PC-9 (cell line): ENCODE measurements at regions not wholly inside any gene's neighbourhood (a gene's known extent, or its start where the extent isn't known, plus 50 kb on each side); places are given as distances from the start of the nearest gene placed in this dataset.

Source experiments
- BruUV-seq: library from RNA; stranded (reverse); fragments of 400-500 nt; replicated peaks from 2 replicates; lab custom pipeline; 2021; lab: Mats Ljungman, UMichigan
- CTCF ChIA-PET: fragments of 300-600 bp; sonication (Branson Sonifier 250); formaldehyde crosslinking; loops from one replicate; lab custom pipeline; 2022; ENCODE audit warnings: antibody characterized with exemption; lab: Charles Lee
- POLR2A ChIA-PET: fragments of 300-600 bp; sonication (Branson Sonifier 250); formaldehyde crosslinking; loops from one replicate; lab custom pipeline; 2022; ENCODE audit warnings: antibody characterized with exemption; ENCODE audit not compliant: unreplicated experiment; lab: Charles Lee
- DNase-seq, 2 experiments: peaks; one replicate each; pipeline versions ENCODE4 v3.0.0 to v3.0.0-alpha.2; 2015 to 2022; ENCODE audit warnings: mixed read lengths in 1 of 2
- H2AFZ ChIP-seq: fragments of 200-600 bp; sonication (generic); 2 replicates; pipeline ENCODE4 v1.8.1; 2017; ENCODE audit warnings: antibody characterized with exemption
- H3F3A ChIP-seq: fragments of 200-600 bp; sonication (generic); 2 replicates; pipeline ENCODE4 v1.8.1; 2017; ENCODE audit warnings: antibody characterized with exemption, mild to moderate bottlenecking, low read depth; ENCODE audit not compliant: insufficient read depth
- H3K27ac ChIP-seq: fragments of 200-600 bp; sonication (generic); 2 replicates; pipeline ENCODE4 v1.6.1; 2016; ENCODE audit warnings: mixed run types
- H3K27me3 ChIP-seq: fragments of 200-600 bp; sonication (generic); 2 replicates; pipeline ENCODE4 v1.6.1; 2016; ENCODE audit warnings: low read depth, mixed run types; ENCODE audit not compliant: insufficient read depth
- H3K36me3 ChIP-seq: fragments of 200-600 bp; sonication (generic); 2 replicates; pipeline ENCODE4 v1.6.1; 2016; ENCODE audit warnings: low read depth, mixed run types
- H3K4me1 ChIP-seq: fragments of 200-600 bp; sonication (generic); replicated peaks from 2 replicates; pipeline ENCODE4 v1.6.1; 2016; ENCODE audit warnings: mixed run types; ENCODE audit not compliant: insufficient read depth
- H3K4me2 ChIP-seq: fragments of 200-600 bp; sonication (generic); 2 replicates; pipeline ENCODE4 v1.6.1; 2017; ENCODE audit warnings: mixed run types
- H3K4me3 ChIP-seq: fragments of 200-600 bp; sonication (generic); 2 replicates; pipeline ENCODE4 v1.6.1; 2016; ENCODE audit warnings: mixed run types
- H3K79me2 ChIP-seq: fragments of 200-600 bp; sonication (generic); 2 replicates; pipeline ENCODE4 v1.6.1; 2017; ENCODE audit warnings: low read depth, mixed run types
- H3K9me2 ChIP-seq: fragments of 200-600 bp; sonication (generic); 2 replicates; pipeline ENCODE4 v1.8.1; 2017; ENCODE audit warnings: mild to moderate bottlenecking; ENCODE audit not compliant: insufficient read depth
- H3K9me3 ChIP-seq: fragments of 200-600 bp; sonication (generic); 2 replicates; pipeline ENCODE4 v1.8.1; 2016; ENCODE audit warnings: low read depth; ENCODE audit not compliant: insufficient read depth
- H4K20me1 ChIP-seq: fragments of 200-600 bp; sonication (generic); 2 replicates; pipeline ENCODE4 v1.8.1; 2017; ENCODE audit not compliant: insufficient read depth
- EZH2 ChIP-seq: fragments of 200-600 bp; sonication (generic); IDR thresholded peaks from 2 replicates; pipeline ENCODE4 v1.8.0; 2017; ENCODE audit warnings: antibody characterized with exemption, low read depth
- intact Hi-C: fragments of 100-400 bp; cut with micrococcal nuclease; formaldehyde crosslinking; loops from one replicate; pipeline ENCODE4 v1.10.0; 2022; ENCODE audit not compliant: unreplicated experiment
- TF ChIP-seq, protein P1 (sequence below): fragments of 200-600 bp; sonication (generic); conservative IDR thresholded peaks from 2 replicates; pipeline ENCODE4 v1.6.1; 2017; ENCODE audit warnings: mixed run types, antibody characterized with exemption, mild to moderate bottlenecking, moderate library complexity

DNA sequence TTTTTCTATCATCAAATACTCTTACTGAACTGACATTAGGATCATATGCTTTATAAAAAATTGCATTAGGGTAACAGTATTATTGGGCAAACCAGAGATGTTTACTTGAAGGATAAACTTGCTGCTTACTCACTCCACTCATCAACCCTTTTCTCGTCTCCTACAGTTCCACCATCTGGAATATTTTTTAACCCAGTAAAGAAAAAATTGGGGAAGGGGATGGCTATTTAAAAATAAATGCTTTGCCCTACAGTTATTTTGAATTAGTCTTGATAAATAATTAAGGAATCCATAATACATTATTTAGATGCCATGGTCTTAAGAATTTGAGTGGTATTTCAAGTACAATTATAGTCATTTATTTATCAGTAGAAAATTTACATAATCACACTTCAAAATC lies 225.8 kb downstream of the MEF2C start:
- H3F3A ChIP-seq = peaks cover 5% of the 10 kb centered on the region
- intact Hi-C loops = no loop called here
- no peaks in the 10 kb centered on the region for H4K20me1 ChIP-seq
- no peaks in the 10 kb centered on the region for H3K36me3 ChIP-seq
- POLR2A ChIA-PET = no interaction called here
- peaks cover 9% of the 10 kb centered on the region for H3K4me1 ChIP-seq
- TF ChIP-seq, protein P1, sequence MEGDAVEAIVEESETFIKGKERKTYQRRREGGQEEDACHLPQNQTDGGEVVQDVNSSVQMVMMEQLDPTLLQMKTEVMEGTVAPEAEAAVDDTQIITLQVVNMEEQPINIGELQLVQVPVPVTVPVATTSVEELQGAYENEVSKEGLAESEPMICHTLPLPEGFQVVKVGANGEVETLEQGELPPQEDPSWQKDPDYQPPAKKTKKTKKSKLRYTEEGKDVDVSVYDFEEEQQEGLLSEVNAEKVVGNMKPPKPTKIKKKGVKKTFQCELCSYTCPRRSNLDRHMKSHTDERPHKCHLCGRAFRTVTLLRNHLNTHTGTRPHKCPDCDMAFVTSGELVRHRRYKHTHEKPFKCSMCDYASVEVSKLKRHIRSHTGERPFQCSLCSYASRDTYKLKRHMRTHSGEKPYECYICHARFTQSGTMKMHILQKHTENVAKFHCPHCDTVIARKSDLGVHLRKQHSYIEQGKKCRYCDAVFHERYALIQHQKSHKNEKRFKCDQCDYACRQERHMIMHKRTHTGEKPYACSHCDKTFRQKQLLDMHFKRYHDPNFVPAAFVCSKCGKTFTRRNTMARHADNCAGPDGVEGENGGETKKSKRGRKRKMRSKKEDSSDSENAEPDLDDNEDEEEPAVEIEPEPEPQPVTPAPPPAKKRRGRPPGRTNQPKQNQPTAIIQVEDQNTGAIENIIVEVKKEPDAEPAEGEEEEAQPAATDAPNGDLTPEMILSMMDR = no peak
- no peak for TF ChIP-seq EZH2
- H2AFZ ChIP-seq = no peak overlapping the region
- H3K27ac ChIP-seq = no peak overlapping the region
- no peak overlapping the region for H3K4me3 ChIP-seq
- no peak for DNase-seq
- H3K9me3 ChIP-seq = no peaks in the 10 kb centered on the region; the same call in 1 of the 2 replicates
- CTCF ChIA-PET = no interaction called here
- no peaks in the 10 kb centered on the region for H3K27me3 ChIP-seq
- no TSS peak for BruUV-seq
- no peaks in the 10 kb centered on the region for H3K9me2 ChIP-seq
- H3K4me2 ChIP-seq = no peak overlapping the region
- no peaks in the 10 kb centered on the region for H3K79me2 ChIP-seq

- TF ChIP-seq, protein P1 = no peak
- TF ChIP-seq EZH2 = no peak
Measured at GRCh38 chr5:88656221-88656950, 226.6 kb downstream of the MEF2C start.

DNA sequence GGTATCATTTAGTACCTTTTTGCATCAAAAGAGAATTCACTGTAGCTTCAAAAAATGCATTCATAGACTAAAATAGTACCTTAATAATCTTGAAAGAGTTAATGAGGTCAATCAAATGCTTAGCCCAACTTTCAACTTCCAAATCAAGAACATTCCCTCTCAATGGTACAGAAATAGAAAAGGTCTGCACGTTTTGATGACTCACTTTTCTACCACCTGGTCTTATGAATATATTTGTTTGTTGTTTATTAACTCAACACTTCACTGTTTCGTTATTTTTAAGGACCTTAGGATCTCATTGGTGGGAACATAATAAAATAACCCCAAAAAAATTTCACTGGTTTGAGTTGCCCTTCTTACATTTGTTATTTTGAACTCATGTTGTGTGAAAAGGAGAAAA lies 229.5 kb downstream of the MEF2C start:
- H3K36me3 ChIP-seq = no peaks in the 10 kb centered on the region
- TF ChIP-seq, protein P1 = no peak
- TF ChIP-seq EZH2 = no peak
- CTCF ChIA-PET = no interaction called here
- no peaks in the 10 kb centered on the region for H3K9me2 ChIP-seq
- intact Hi-C loops = no loop called here
- no peaks in the 10 kb centered on the region; the same call in 1 of the 2 replicates for H3K9me3 ChIP-seq
- no peaks in the 10 kb centered on the region; the same call in 1 of the 2 replicates for H3F3A ChIP-seq
- H3K4me1 ChIP-seq = no peaks in the 10 kb centered on the region
- H3K27me3 ChIP-seq = no peaks in the 10 kb centered on the region
- no peak overlapping the region for H3K4me3 ChIP-seq
- H4K20me1 ChIP-seq = no peaks in the 10 kb centered on the region
- no peak for DNase-seq
- H3K27ac ChIP-seq = no peak overlapping the region
- POLR2A ChIA-PET = no interaction called here
- H3K4me2 ChIP-seq = no peak overlapping the region
- no peaks in the 10 kb centered on the region for H3K79me2 ChIP-seq
- no peak overlapping the region for H2AFZ ChIP-seq
- BruUV-seq = no TSS peak

More at GRCh38 chr5:88656221-88656950, 226.6 kb downstream of the MEF2C start:
- H3K9me2 ChIP-seq = no peaks in the 10 kb centered on the region
- no peaks in the 10 kb centered on the region; the same call in none of the 2 replicates for H3F3A ChIP-seq
- CTCF ChIA-PET = no interaction called here
- H3K4me3 ChIP-seq = no peak overlapping the region
- BruUV-seq = no TSS peak
- peaks cover 1% of the 10 kb centered on the region for H3K4me1 ChIP-seq
- H4K20me1 ChIP-seq = no peaks in the 10 kb centered on the region
- no peak overlapping the region for H2AFZ ChIP-seq
- no peaks in the 10 kb centered on the region for H3K36me3 ChIP-seq
- intact Hi-C loops = no loop called here
- DNase-seq = no peak
- no peaks in the 10 kb centered on the region; the same call in 1 of the 2 replicates for H3K9me3 ChIP-seq
- H3K27ac ChIP-seq = no peak overlapping the region
- H3K79me2 ChIP-seq = no peaks in the 10 kb centered on the region
- H3K27me3 ChIP-seq = no peaks in the 10 kb centered on the region
- POLR2A ChIA-PET = no interaction called here
- H3K4me2 ChIP-seq = no peak overlapping the region
